HUES6 (cell line): ENCODE measurements at regions not wholly inside any gene's neighbourhood (a gene's known extent, or its start where the extent isn't known, plus 50 kb on each side); places are given as distances from the start of the nearest gene placed in this dataset.

Experiments used
- H3K27ac ChIP-seq: 2 replicates; pipeline ENCODE4 v1.7.0; 2013; ENCODE audit warnings: low read depth, mild to moderate bottlenecking, low read length, inconsistent platforms
- H3K27me3 ChIP-seq: 2 replicates; pipeline ENCODE4 v1.6.1; 2013; ENCODE audit warnings: low read length; ENCODE audit not compliant: control insufficient read depth, insufficient read depth
- H3K36me3 ChIP-seq: 2 replicates; pipeline ENCODE4 v1.6.1; 2013; ENCODE audit warnings: low read length; ENCODE audit not compliant: control insufficient read depth, insufficient read depth
- H3K4me1 ChIP-seq: 2 replicates; pipeline ENCODE4 v1.6.1; 2013; ENCODE audit warnings: low read length; ENCODE audit not compliant: control insufficient read depth, insufficient read depth
- H3K4me3 ChIP-seq: 2 replicates; pipeline ENCODE4 v1.5.1; 2013; ENCODE audit warnings: low read depth, low read length
- H3K9ac ChIP-seq: one replicate; pipeline ENCODE4 v1.6.1; 2013; ENCODE audit warnings: mild to moderate bottlenecking, low read length
- H3K9me3 ChIP-seq: 2 replicates; pipeline ENCODE4 v1.6.1; 2013; ENCODE audit warnings: low read depth, low read length; ENCODE audit not compliant: control insufficient read depth, insufficient read depth

- Histone ChIP-seq H3K36me3 (no peaks in the 10 kb centered on the region), H3K4me3 (no peak overlapping the region), H3K27ac (no peak overlapping the region), H3K9ac (no peak overlapping the region), H3K9me3 (no peaks in the 10 kb centered on the region), H3K27me3 (no peaks in the 10 kb centered on the region), H3K4me1 (peaks cover 3% of the 10 kb centered on the region; the same call in 1 of the 2 replicates)
Observed at GRCh38 chr5:86977190-86977589, 290.5 kb upstream of the RASA1 start.

DNA sequence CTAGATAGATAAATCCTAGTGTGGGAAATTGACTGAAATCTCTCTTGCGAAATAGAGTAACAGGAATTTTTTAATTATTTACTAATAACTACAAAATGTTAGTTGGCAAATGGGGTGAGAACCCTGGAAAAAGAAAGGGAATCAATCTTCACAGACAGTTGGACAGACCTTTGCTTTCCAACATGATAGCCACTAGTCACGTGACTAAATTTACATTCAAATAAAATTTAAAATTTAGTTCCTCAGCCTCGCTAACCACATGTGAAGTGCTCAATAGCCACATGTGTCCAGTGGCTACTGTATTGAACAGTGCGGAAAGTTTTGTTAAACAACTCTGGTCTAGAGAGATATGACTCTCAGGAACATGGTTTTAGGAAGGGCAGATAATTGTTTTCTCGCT lies 289.9 kb upstream of the RASA1 start:
- H3K27ac ChIP-seq: no peak overlapping the region
- H3K9me3 ChIP-seq: no peaks in the 10 kb centered on the region
- peaks cover 3% of the 10 kb centered on the region; the same call in 1 of the 2 replicates for H3K4me1 ChIP-seq
- H3K9ac ChIP-seq: no peak overlapping the region
- no peak overlapping the region for H3K4me3 ChIP-seq
- no peaks in the 10 kb centered on the region for H3K27me3 ChIP-seq
- H3K36me3 ChIP-seq: no peaks in the 10 kb centered on the region

DNA sequence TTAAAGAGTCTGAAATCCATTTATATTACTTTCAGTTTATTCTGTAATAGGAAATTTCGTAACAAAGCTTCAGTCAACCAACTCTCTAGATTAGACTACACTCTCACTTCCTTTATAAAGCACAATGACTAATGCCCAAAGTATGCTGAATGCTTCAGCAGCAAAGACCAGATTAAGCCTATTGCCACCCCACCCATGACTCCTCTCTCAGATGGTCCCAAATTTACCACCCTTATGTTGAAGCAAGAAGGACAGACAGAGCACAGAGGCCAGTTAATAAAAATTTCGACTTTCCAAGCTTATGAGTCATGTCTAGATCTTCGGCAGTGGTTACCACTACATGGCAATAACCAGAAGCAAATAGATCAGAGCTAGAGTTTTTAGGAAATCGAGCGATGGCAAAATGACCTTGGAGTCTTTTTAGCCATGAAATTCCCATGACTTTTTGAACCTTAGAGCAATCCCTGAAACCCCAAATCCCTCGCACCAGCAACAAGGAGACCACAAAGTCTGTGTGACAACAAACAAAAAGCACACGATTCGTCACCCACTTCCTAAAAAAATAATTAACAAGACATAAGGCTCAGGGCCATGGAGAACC lies 287.8 kb upstream of the RASA1 start:
- Histone ChIP-seq H3K9ac (no peak overlapping the region), H3K9me3 (no peaks in the 10 kb centered on the region), H3K36me3 (no peaks in the 10 kb centered on the region), H3K4me3 (no peak overlapping the region), H3K27ac (no peak overlapping the region), H3K27me3 (no peaks in the 10 kb centered on the region), H3K4me1 (peaks cover 3% of the 10 kb centered on the region; the same call in 1 of the 2 replicates)

DNA sequence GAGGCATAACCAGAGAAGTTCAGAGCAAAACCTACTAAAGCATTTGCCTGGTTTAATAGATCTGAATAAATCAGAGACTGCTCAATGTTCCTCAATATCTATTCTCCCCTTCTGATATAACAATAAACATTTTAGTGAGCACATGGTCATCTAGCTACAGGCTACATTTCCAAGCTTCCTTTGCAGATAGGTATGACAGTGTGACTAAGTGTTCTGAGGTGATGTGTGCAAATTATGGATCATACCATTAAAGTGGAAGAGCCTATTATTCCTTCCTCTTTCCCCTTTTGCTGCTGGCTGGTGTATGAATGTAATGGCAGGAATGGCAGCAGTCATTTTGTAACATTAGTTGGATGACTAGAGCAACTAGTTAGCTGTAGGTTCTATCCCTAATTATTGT lies 285.8 kb upstream of the RASA1 start:
- peaks cover 3% of the 10 kb centered on the region; the same call in 1 of the 2 replicates for H3K4me1 ChIP-seq
- H3K27ac ChIP-seq: no peak overlapping the region

GRCh38 chr5:86983208-86983607 lies 284.5 kb upstream of the RASA1 start:
- Histone ChIP-seq H3K4me1 (peaks cover 3% of the 10 kb centered on the region; the same call in 1 of the 2 replicates), H3K36me3 (no peaks in the 10 kb centered on the region), H3K4me3 (no peak overlapping the region), H3K27me3 (no peaks in the 10 kb centered on the region), H3K27ac (no peak overlapping the region), H3K9ac (no peak overlapping the region), H3K9me3 (no peaks in the 10 kb centered on the region)

More for the DNA sequence above, 285.8 kb upstream of the RASA1 start:
- Histone ChIP-seq H3K9ac (no peak overlapping the region), H3K9me3 (no peaks in the 10 kb centered on the region), H3K27me3 (no peaks in the 10 kb centered on the region), H3K36me3 (no peaks in the 10 kb centered on the region), H3K4me3 (no peak overlapping the region)

DNA sequence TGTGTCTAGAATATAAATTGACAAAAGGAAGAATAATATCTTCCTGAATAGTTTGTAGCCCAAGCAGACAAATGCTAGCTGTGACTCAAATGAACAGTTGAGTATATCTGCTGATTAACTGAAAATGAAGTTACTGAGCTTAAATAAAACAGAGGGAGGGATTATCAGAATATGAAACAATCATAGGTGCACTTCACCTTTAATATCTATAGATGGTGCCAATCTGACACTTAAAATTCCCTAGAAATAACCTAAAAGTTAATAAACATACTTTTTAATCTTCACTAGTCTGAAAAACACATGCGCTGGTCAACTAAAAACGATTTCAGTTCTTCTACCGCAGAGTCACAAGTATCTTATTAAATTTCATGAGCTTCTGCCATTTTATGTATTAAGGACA lies 280.8 kb upstream of the RASA1 start:
- Histone ChIP-seq H3K27me3 (no peaks in the 10 kb centered on the region), H3K36me3 (no peaks in the 10 kb centered on the region), H3K4me3 (no peak overlapping the region), H3K9me3 (no peaks in the 10 kb centered on the region), H3K4me1 (no peaks in the 10 kb centered on the region), H3K9ac (no peak overlapping the region), H3K27ac (no peak overlapping the region)

- H3K27me3 ChIP-seq: no peaks in the 10 kb centered on the region
- H3K4me1 ChIP-seq: no peaks in the 10 kb centered on the region
- H3K36me3 ChIP-seq: no peaks in the 10 kb centered on the region
- H3K9ac ChIP-seq: no peak overlapping the region
- no peak overlapping the region for H3K4me3 ChIP-seq
- no peak overlapping the region for H3K27ac ChIP-seq
- H3K9me3 ChIP-seq: no peaks in the 10 kb centered on the region
Observed at GRCh38 chr5:86997516-86997915, 270.2 kb upstream of the RASA1 start.

DNA sequence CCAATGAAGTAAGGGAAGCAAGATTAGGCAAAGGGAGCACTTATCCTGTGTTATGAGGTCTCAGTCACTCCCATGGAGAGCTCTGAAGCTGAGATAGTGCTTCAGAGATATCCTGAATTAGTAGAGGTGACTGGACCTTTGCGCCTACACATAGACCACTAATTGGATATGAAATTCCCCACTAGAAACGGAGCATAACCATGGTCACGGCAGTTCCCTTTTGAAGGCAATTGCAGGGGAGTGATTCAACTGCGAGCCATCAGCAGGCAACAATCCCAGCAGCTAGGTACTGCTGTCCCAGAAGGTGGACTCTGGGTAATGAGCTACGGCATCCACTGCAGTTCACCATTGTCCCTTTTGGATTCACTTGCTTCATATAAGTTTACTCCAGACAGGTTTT lies 267.7 kb upstream of the RASA1 start:
- no peaks in the 10 kb centered on the region for H3K36me3 ChIP-seq
- H3K27ac ChIP-seq: no peak overlapping the region
- no peaks in the 10 kb centered on the region for H3K4me1 ChIP-seq
- H3K4me3 ChIP-seq: no peak overlapping the region
- H3K9me3 ChIP-seq: no peaks in the 10 kb centered on the region
- no peaks in the 10 kb centered on the region for H3K27me3 ChIP-seq
- no peak overlapping the region for H3K9ac ChIP-seq

- Histone ChIP-seq H3K27ac (no peak overlapping the region), H3K27me3 (no peaks in the 10 kb centered on the region), H3K9me3 (no peaks in the 10 kb centered on the region), H3K4me1 (no peaks in the 10 kb centered on the region), H3K4me3 (no peak overlapping the region), H3K36me3 (no peaks in the 10 kb centered on the region), H3K9ac (no peak overlapping the region)
Observed at GRCh38 chr5:87002485-87002884, 265.2 kb upstream of the RASA1 start.

GRCh38 chr5:87004101-87004500 lies 263.6 kb upstream of the RASA1 start:
- no peaks in the 10 kb centered on the region for H3K4me1 ChIP-seq
- H3K4me3 ChIP-seq: no peak overlapping the region
- no peaks in the 10 kb centered on the region for H3K36me3 ChIP-seq
- H3K9me3 ChIP-seq: no peaks in the 10 kb centered on the region
- H3K27ac ChIP-seq: no peak overlapping the region
- H3K9ac ChIP-seq: no peak overlapping the region
- H3K27me3 ChIP-seq: no peaks in the 10 kb centered on the region

DNA sequence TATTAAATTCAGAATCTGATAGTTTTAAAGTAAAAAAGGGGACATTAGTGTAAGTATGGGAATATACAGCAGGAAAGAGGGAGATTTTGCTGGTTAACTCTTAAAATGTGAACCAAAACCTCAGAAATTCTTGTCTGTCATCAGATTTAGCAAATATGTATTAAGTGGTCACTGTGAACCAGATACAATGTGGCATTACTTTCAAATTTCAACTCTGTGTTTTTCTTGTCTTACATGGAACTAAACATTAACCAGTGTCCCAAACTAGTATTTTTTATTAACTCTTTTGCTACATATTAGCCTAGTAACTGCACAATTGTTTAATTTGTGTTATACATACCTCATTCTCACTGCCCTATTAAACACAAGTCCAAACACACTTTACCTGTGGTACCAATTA lies 259.9 kb upstream of the RASA1 start:
- Histone ChIP-seq H3K27ac (no peak overlapping the region), H3K9ac (no peak overlapping the region), H3K36me3 (no peaks in the 10 kb centered on the region), H3K9me3 (no peaks in the 10 kb centered on the region), H3K27me3 (no peaks in the 10 kb centered on the region), H3K4me1 (no peaks in the 10 kb centered on the region), H3K4me3 (no peak overlapping the region)
